GM12878 (cell line): ENCODE measurements at regions not wholly inside any gene's neighbourhood (a gene's known extent, or its start where the extent isn't known, plus 50 kb on each side); places are given as distances from the start of the nearest gene placed in this dataset.

Experiments
- ATAC-seq: fragments of 200-7000 bp; cut with Tn5 transposase; 3 replicates; pipeline ENCODE4 v1.9.1; 2020; ENCODE audit warnings: mild to moderate bottlenecking, moderate library complexity
- BruUV-seq: library from RNA; stranded (reverse); fragments of 400-500 nt; replicated peaks from 2 replicates; lab custom pipeline; 2021; lab: Mats Ljungman, UMichigan
- CTCF ChIA-PET: fragments of 300-600 bp; sonication (Branson Sonifier 250); formaldehyde crosslinking; extraction: SDS; loops from one replicate; lab custom pipeline; 2021; ENCODE audit warnings: inconsistent platforms; lab: Yijun Ruan, JAX
- POLR2A ChIA-PET: fragments of 350-600 bp; formaldehyde crosslinking; extraction: SDS; loops from one replicate; lab custom pipeline; 2021; ENCODE audit warnings: inconsistent platforms; lab: Charles Lee
- RAD21 ChIA-PET: fragments of 300-600 bp; sonication (Branson Sonifier 250); formaldehyde crosslinking; loops from one replicate; lab custom pipeline; 2023; ENCODE audit warnings: antibody characterized with exemption; ENCODE audit not compliant: unreplicated experiment; lab: Charles Lee
- SMC1A ChIA-PET: fragments of 300-600 bp; sonication (Branson Sonifier 250); formaldehyde crosslinking; loops from one replicate; lab custom pipeline; 2023; ENCODE audit not compliant: unreplicated experiment, uncharacterized antibody; lab: Charles Lee
- DNase-seq: peaks from one replicate; pipeline ENCODE4 v3.0.0-alpha.2; 2011; ENCODE audit warnings: low read depth, low spot score
- FAIRE-seq: peaks from 3 replicates; lab custom pipeline; 2011; peaks lifted over from hg19 to GRCh38; lab: Jason Lieb, UNC
- H2AFZ ChIP-seq: 2 replicates; pipeline ENCODE4 v1.6.0; 2011; ENCODE audit warnings: low read depth, low read length, control low read depth; ENCODE audit not compliant: control insufficient read depth
- H3K27ac ChIP-seq: 2 replicates; pipeline ENCODE4 v1.5.1; 2011; ENCODE audit warnings: control low read depth; ENCODE audit not compliant: control insufficient read depth, insufficient read depth
- H3K27me3 ChIP-seq, 2 experiments: replicated peaks in 1 of 2; 2 replicates each; pipeline versions ENCODE4 v1.6.0 to v1.6.1; 2011; ENCODE audit warnings: low read length in 1 of 2; ENCODE audit not compliant: control insufficient read depth in 2 of 2, insufficient read depth in 2 of 2
- H3K36me3 ChIP-seq, 2 experiments: 2 replicates each; pipeline ENCODE4 v1.5.1; 2011; ENCODE audit warnings: low read length in 1 of 2; ENCODE audit not compliant: control insufficient read depth in 2 of 2, insufficient read depth in 2 of 2
- H3K4me1 ChIP-seq: 2 replicates; pipeline ENCODE4 v1.6.1; 2011; ENCODE audit warnings: mild to moderate bottlenecking, low read length, moderate library complexity, mixed read lengths; ENCODE audit not compliant: control insufficient read depth, insufficient read depth
- H3K4me2 ChIP-seq: 2 replicates; pipeline ENCODE4 v1.6.0; 2011; ENCODE audit warnings: control low read depth; ENCODE audit not compliant: control insufficient read depth, insufficient read depth
- H3K4me3 ChIP-seq: fragments of 200-600 bp; sonication (generic); 2 replicates; pipeline ENCODE4 v1.5.1; 2016
- H3K79me2 ChIP-seq: 2 replicates; pipeline ENCODE4 v1.6.0; 2011; ENCODE audit warnings: low read length; ENCODE audit not compliant: control insufficient read depth, insufficient read depth
- H3K9ac ChIP-seq: 2 replicates; pipeline ENCODE4 v1.8.0; 2011; ENCODE audit warnings: low read length, control low read depth, mixed read lengths; ENCODE audit not compliant: control insufficient read depth, insufficient read depth
- H3K9me3 ChIP-seq: replicated peaks from 3 replicates; pipeline ENCODE4 v1.5.1; 2011; ENCODE audit warnings: mild to moderate bottlenecking, low read length; ENCODE audit not compliant: control insufficient read depth, insufficient read depth
- H4K20me1 ChIP-seq: 2 replicates; pipeline ENCODE4 v1.6.0; 2011; ENCODE audit not compliant: control insufficient read depth, insufficient read depth
- BCL11A ChIP-seq: IDR thresholded peaks from 2 replicates; pipeline ENCODE4 v1.6.1; 2011; ENCODE audit warnings: low read depth, low read length
- GABPA ChIP-seq: IDR thresholded peaks from 2 replicates; pipeline ENCODE4 v1.6.1; 2014; ENCODE audit warnings: antibody characterized with exemption, low read depth, mild to moderate bottlenecking, inconsistent platforms
- MLLT1 ChIP-seq: fragments of 450-650 bp; IDR thresholded peaks from 2 replicates; pipeline ENCODE4 v1.6.1; 2016; ENCODE audit warnings: mild to moderate bottlenecking
- MYB ChIP-seq: fragments of 150-350 bp; IDR thresholded peaks from 2 replicates; pipeline ENCODE4 v1.6.1; 2014; ENCODE audit warnings: mild to moderate bottlenecking, low read depth, low read length, borderline replicate concordance
- NFYA ChIP-seq: IDR thresholded peaks from 2 replicates; pipeline ENCODE4 v1.6.1; 2011; ENCODE audit warnings: low read depth, mild to moderate bottlenecking, low read length, improper control_type of control experiment, borderline replicate concordance
- ZNF592 ChIP-seq: fragments of 450-650 bp; IDR thresholded peaks from 2 replicates; pipeline ENCODE4 v1.6.1; 2017; ENCODE audit warnings: mild to moderate bottlenecking, moderate library complexity
- WGBS: methylation state at CpG from one replicate; pipeline ENCODE4 v1.1.6; 2016; ENCODE audit warnings: low lambda C conversion rate; ENCODE audit not compliant: insufficient replicate concordance, insufficient coverage; ENCODE audit errors: missing lambda C conversion rate; 5-methylcytosine and 5-hydroxymethylcytosine counted together
- in situ Hi-C: fragments of 300-500 bp; cut with MboI; formaldehyde crosslinking; loops from 9 replicates; pipeline ENCODE4 v1.14.3; 2018; ENCODE audit warnings: mixed read lengths
- intact Hi-C: fragments of 100-400 bp; cut with micrococcal nuclease; formaldehyde crosslinking; loops from one replicate; pipeline ENCODE4 v1.14.2; 2022; ENCODE audit not compliant: unreplicated experiment

- ChIA-PET POLR2A (no interaction called here), RAD21 (no interaction called here), CTCF (no interaction called here), SMC1A (interaction anchor here (0.8 kb wide), 1 partner anchor 17 kb away, joined by 3 read pairs; no protein-coding TSS in a partner anchor)
- Histone ChIP-seq H2AFZ (no peak overlapping the region), H3K27ac (no peak overlapping the region), H3K9me3 (peaks cover 2% of the 10 kb centered on the region; the same call in 2 of the 3 replicates), H4K20me1 (no peaks in the 10 kb centered on the region), H3K4me2 (no peak overlapping the region), H3K27me3 (no peaks in the 10 kb centered on the region), H3K79me2 (no peaks in the 10 kb centered on the region), H3K9ac (no peak overlapping the region), H3K4me3 (no peak overlapping the region), H3K36me3 (no peaks in the 10 kb centered on the region), H3K4me1 (no peaks in the 10 kb centered on the region)
- no TSS peak for BruUV-seq
- no peak for ATAC-seq
- no peak for FAIRE-seq
- in situ Hi-C loops: no loop called here
- no peak for DNase-seq
- TF ChIP-seq GABPA (no peak), MYB (no peak), ZNF592 (no peak), NFYA (no peak), BCL11A (no peak), MLLT1 (no peak)
- 30% methylated on average over 2 of the region's 2 CpGs for WGBS
- intact Hi-C loops: no loop called here
Observed at GRCh38 chr6:4487538-4487937, 288.7 kb upstream of the CDYL start.
